Activated CD8-positive, alpha-beta memory T cell treated with anti-CD3 and anti-CD28 coated beads, Interleukin-2, amount 50 U/mL, for 24 hours (primary cell): ENCODE measurements at regions not wholly inside any gene's neighbourhood (a gene's known extent, or its start where the extent isn't known, plus 50 kb on each side); places are given as distances from the start of the nearest gene placed in this dataset.

ENCODE experiments used
- DNase-seq: peaks from one replicate; pipeline ENCODE4 v3.0.0-alpha.2; 2020; ENCODE audit errors: extremely low read depth

- no peak for DNase-seq
Measured at GRCh38 chr10:44301781-44302355, 83.0 kb downstream of the CXCL12 start.

- DNase-seq, result no peak
Measured at GRCh38 chr10:44300666-44301649, 83.9 kb downstream of the CXCL12 start.

GRCh38 chr10:44298713-44299112, 86.2 kb downstream of the CXCL12 start:
- no peak for DNase-seq

DNA sequence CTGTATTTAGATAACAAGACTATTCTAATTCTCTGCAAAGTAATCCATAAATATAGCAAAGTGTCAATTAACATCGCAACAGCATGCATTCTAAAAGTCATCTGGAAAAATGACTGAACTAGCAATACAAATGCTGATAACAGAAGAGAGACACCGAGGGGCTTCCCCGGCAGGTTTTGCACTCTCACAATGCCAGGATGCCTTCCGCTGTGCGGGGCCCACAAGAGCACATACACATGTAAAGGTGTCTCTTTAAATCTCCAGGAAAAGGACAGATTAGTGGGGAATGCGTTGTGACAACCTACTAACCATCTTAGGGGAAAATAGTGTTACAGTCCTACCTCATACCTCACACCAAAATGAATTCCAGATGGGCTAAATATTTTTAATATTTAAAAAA, 86.9 kb downstream of the CXCL12 start:
- no peak for DNase-seq

DNA sequence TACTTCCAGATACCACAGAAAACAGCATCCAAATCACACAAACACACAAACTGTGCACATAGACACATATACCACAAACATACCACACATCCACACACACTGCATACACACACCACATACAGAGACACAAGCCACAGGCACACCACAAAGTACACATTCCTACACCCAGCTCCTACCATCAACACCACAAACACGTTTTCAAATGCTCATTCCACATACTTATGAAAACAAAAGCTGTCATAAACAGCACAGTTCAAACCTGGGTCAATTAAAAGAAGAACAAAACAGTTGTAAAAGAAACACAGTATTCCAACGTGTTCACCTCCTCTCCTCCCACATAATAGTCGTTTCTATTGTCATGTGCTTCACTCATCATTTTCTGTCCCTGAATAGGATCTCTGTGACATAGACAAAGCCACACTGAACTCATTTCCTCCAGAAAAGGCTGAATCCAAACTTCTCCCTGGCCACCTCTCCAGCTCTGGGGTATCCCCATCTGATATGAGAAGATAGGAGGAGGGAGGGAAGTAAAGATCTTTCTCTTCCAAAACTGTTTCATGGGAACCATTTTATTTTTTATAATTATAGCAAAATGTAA, 89.2 kb downstream of the CXCL12 start:
- DNase-seq, result no peak

DNA sequence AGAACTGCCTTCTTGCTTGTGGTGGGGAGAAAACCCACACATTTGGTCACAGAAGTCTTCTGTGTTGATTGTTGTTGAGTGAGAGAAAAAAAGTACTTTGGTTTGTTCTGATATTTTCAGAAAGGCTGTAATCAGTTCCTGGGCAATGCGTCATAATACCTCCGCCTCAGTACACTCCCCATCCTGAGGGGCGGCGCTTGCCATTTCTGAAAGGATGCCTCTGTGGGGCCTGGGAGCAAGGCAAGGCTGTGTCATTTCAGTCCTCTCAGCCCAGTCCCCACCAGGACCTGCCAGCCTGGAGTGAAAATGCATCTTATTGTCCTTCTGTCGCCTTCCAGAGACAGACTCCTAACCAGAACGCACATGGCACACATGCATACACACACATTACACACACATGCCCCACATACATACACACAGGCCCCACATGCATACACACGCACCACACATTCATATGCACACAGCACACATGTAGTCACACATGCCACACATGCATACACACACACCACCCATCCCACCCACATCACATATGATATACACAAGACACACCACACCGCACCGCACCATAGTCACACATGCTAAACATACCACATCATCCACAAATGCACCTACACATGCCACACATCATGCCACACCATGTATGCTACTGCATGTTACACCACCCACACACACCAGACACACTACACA, 90.0 kb downstream of the CXCL12 start:
- no peak for DNase-seq

DNA sequence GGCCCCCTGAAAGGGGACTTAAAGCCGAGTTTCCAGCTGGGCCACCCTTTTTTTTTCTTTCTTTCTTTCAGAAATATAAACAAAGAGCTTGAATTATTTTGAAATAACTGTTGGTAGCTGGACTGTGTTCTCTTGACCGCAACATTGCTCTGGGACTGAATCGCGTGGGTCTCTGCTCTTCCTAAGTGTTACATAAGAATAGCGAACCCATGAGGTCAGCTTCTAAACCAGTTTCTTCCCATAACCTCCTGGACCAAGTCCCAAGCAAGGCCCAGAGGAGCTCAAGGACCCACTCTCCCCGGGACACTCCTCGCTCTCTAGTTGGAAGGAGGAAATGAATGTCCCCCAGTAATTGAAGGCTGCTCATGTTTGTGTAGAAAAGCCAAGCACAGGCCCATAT, 91.1 kb downstream of the CXCL12 start:
- no peak for DNase-seq

DNA sequence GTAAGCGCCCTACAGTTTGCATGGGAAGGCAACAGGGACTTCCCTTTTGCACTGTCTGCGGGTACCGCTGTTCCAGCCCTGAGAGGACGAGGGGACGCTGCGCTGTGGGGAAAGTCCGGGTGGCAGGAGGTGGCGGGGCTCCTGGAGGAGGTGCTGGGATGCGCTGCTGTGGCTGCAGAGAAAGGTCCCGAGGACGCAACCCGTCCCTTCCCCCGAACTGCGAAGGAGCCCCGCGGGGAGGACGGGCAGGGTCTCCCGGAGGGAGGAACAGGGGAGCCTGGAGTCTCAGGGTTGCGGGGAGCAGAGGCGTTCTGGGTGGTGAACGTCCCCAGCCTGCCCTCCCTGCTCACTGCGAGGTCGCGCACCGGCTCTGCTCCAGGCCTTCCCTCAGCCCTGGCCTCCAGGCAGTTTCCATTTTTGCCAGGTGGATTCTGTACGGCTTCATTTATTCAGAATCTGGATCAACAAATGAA, 91.6 kb downstream of the CXCL12 start:
- no peak for DNase-seq

- DNase-seq, result no peak
Measured at GRCh38 chr10:44292390-44293002, 92.4 kb downstream of the CXCL12 start.

DNA sequence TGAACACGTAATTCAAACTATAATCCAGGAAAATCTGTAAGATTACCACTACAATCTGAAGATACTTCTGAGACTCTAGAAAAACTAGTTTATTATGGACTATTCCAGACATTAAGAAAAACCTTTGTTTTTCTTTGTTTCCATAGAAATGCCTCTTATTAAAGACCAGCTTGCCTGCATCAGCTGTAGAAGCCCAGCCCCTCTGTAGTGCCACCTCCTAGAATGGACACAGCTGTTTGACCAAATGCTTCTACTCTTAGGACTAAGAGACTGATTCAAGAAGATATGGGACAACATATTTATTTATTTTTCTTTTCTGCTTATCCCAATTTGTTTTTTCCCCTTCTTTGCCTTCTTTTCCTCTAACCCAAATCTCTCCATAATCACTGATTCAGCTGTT, 93.8 kb downstream of the CXCL12 start:
- no peak for DNase-seq

DNA sequence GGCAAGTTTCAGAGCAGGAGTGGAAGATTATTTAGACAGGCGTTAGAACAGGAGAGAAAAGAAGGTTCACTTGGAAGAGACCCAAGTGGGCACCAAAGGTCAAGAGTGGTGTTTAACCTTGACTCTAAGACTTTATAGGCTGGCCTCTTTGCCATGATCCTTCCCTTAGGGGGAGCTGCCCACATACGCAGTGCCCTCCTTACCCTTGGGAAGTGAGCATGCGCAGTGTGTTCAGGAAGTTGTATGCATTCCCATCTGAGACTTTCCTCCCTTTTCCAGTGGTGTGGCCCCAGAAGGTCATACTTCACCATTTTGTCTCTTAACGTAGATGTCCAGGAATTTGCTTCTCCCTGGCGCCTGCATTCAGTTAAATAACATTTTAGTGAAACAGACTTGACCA, 95.8 kb downstream of the CXCL12 start:
- DNase-seq, result no peak

GRCh38 chr10:44287408-44287807, 97.5 kb downstream of the CXCL12 start:
- DNase-seq, result no peak

DNA sequence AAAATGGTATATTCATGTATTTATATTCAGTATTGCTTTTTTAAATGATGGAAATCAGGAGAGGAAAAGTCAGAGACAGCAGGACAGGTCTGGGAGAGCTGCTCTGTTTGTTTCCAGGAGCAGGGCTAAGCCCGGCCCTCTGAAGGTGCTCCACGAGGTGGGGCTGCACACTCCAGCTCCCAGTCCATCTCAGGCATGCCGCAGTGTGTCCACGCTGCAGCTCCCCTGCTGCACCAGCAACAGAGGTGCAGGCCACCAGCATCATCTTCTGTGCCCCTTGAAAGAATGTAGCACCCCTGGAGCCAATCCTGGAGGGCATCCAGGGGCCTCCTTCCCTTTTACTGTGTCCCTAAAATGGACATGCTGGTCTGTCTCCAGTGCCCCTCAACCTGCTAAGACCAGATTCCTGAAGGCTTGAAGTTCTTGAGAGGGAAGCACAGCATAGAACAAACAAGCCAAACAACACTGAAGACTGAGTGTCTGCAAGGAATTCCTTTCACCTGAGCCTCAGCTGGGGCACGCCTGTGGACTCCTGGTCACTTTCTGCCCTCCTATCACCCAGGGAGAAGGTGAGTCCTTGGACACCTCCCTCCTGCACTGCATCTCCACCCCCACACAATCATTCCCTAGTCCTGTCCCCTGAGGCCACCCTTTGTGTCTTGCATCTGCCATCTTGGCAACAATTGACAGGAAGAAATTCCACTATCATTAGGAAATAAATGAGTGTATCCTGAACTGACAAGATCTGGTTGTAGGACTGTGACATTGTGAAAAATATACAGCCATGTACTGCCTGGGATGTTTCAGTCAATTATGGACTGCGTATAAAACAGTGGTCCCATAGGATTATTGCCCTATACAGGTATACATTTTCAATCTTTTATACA, 100.5 kb downstream of the CXCL12 start:
- no peak for DNase-seq

- no peak for DNase-seq
Measured at GRCh38 chr10:44282626-44283300, 102.1 kb downstream of the CXCL12 start.

DNA sequence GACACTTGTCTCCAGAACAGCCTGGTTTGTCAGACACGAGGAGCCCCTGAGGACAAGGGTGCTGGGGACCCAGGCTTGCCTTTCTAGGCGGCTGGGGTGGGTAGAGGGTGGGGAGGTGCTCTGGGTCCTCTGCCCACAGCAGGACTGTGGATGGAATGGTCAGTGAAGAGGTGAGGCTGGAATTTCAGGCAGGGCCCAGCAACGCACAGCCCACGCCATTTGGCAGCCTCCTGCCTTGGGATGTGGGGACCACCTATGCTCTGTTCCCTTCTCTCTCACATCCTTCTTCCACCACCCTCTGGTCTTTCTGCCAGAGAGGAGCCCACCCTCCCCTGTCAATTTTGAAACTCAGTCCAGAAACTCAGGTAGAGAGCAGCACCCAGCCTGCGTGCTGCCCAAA, 103.2 kb downstream of the CXCL12 start:
- no peak for DNase-seq

DNA sequence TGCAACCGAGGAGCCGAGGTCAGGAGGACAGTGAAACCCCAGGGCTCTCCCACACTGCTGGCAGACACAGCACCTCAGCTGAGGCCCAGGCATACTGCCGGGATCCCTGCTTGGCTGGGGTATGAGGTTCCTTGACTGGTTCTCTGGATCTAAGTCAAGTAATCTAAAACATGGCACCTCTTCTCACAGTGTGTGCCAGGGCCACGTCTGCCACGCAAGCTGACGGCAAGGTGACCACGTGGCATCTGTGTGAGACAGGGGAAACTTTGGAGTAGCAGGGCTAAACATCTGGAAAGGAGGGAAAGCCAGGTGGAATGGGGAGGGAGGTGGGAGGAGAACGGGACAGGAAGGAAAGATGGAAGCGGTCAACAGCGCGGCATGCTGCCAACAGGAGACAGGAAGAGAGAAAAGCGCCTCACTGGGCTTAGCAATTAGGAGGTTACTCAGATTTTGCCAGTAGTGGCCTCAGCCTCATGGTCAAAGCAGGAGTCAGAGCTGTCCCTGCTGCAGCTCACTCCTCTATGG, 103.7 kb downstream of the CXCL12 start:
- DNase-seq, result no peak

GRCh38 chr10:44280226-44281014, 104.5 kb downstream of the CXCL12 start:
- DNase-seq, result no peak

- DNase-seq, result no peak
Measured at GRCh38 chr10:44279426-44280126, 105.3 kb downstream of the CXCL12 start.
